Fibroblast of the aortic adventitia (primary cell): ENCODE measurements at regions not wholly inside any gene's neighbourhood (a gene's known extent, or its start where the extent isn't known, plus 50 kb on each side); places are given as distances from the start of the nearest gene placed in this dataset.
"Not testable (repeated sequence)": the region's sequence is repeated elsewhere in the genome, so short reads cannot be mapped to it uniquely, and the experiment has no call there.

ENCODE experiments used
- DNase-seq: peaks from one replicate; pipeline ENCODE4 v3.0.0-alpha.2; 2010; ENCODE audit warnings: low read depth
- H3K4me3 ChIP-seq: 2 replicates; pipeline ENCODE4 v1.5.1; 2011; ENCODE audit warnings: low read depth, mild to moderate bottlenecking, control low read depth, low read length, moderate library complexity
- CTCF ChIP-seq: IDR thresholded peaks from 2 replicates; pipeline ENCODE4 v1.5.1; 2011; ENCODE audit warnings: mild to moderate bottlenecking, low read length, control low read depth, inconsistent platforms; ENCODE audit not compliant: insufficient read depth

- no peak overlapping the region for H3K4me3 ChIP-seq
- DNase-seq = no peak
- no peak for TF ChIP-seq CTCF
These were observed 136.4 kb upstream of the GLRA1 start for GRCh38 chr5:152061095-152061494.

GRCh38 chr5:152058267-152058666 is 133.6 kb upstream of the GLRA1 start:
- TF ChIP-seq CTCF = no peak
- H3K4me3 ChIP-seq = no peak overlapping the region
- DNase-seq = no peak

- DNase-seq = no peak
- TF ChIP-seq CTCF = no peak
- no peak overlapping the region for H3K4me3 ChIP-seq
These were observed 132.3 kb upstream of the GLRA1 start for GRCh38 chr5:152056931-152057330.

- DNase-seq = no peak
- no peak overlapping the region for H3K4me3 ChIP-seq
- no peak for TF ChIP-seq CTCF
These were observed 127.8 kb upstream of the GLRA1 start for GRCh38 chr5:152052470-152052869.

- no peak for TF ChIP-seq CTCF
- DNase-seq = no peak
- H3K4me3 ChIP-seq = no peak overlapping the region
These were observed 127.1 kb upstream of the GLRA1 start for GRCh38 chr5:152051499-152052454.

- no peak for DNase-seq
- no peak overlapping the region for H3K4me3 ChIP-seq
- TF ChIP-seq CTCF = no peak
These were observed 121.7 kb upstream of the GLRA1 start for GRCh38 chr5:152046361-152046760.

GRCh38 chr5:152038856-152039255 is 114.2 kb upstream of the GLRA1 start:
- not testable (repeated sequence) for DNase-seq, H3K4me3 ChIP-seq

GRCh38 chr5:152026328-152027024 is 101.8 kb upstream of the GLRA1 start:
- DNase-seq, H3K4me3 ChIP-seq: not testable (repeated sequence)
